Transverse colon (tissue), 4 donors: ENCODE measurements at regions not wholly inside any gene's neighbourhood (a gene's known extent, or its start where the extent isn't known, plus 50 kb on each side); places are given as distances from the start of the nearest gene placed in this dataset.

ENCODE experiments used
- POLR2A ChIP-seq: fragments of 450-650 bp; IDR thresholded peaks from one replicate; pipeline ENCODE4 v1.6.1; 2016; ENCODE audit warnings: antibody characterized with exemption, mild to moderate bottlenecking, moderate library complexity
- POLR2AphosphoS5 ChIP-seq, 3 donors: sonication (generic); formaldehyde crosslinking; IDR thresholded peaks; one replicate each; pipeline ENCODE4 v1.6.1; 2016; ENCODE audit warnings: antibody characterized with exemption in 3 of 3
- TF ChIP-seq, protein P1 (sequence below), 5 experiments: fragments of 200-600 bp in 3 of 5; fragments of 450-650 bp in 2 of 5; sonication (generic) in 3 of 5; IDR thresholded peaks; 1 replicate in 2 of 5; 2 replicates in 3 of 5; pipeline ENCODE4 v1.5.1; 2016 to 2017; ENCODE audit warnings: antibody characterized with exemption in 5 of 5, inconsistent platforms in 3 of 5, mild to moderate bottlenecking in 2 of 5, moderate library complexity in 1 of 5

DNA sequence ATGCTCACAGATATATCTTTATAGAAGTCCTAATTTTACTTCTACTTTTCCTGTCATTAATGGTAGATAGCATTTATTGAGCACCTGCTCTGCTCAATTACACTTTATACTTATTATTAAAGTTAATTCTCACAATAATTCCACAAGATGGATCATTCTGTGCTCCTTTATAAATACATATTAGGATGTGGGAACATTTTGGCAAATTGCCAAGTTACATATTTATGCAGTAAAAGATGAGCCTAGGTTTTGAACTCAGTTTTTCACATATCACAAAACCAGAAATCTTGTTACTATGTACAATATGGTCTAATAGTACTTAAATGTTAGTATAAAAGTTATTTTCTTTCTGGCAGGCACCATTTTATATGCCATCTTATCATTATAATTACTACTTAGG is 895.0 kb upstream of the B3GALT2 start:
- TF ChIP-seq, protein P1, sequence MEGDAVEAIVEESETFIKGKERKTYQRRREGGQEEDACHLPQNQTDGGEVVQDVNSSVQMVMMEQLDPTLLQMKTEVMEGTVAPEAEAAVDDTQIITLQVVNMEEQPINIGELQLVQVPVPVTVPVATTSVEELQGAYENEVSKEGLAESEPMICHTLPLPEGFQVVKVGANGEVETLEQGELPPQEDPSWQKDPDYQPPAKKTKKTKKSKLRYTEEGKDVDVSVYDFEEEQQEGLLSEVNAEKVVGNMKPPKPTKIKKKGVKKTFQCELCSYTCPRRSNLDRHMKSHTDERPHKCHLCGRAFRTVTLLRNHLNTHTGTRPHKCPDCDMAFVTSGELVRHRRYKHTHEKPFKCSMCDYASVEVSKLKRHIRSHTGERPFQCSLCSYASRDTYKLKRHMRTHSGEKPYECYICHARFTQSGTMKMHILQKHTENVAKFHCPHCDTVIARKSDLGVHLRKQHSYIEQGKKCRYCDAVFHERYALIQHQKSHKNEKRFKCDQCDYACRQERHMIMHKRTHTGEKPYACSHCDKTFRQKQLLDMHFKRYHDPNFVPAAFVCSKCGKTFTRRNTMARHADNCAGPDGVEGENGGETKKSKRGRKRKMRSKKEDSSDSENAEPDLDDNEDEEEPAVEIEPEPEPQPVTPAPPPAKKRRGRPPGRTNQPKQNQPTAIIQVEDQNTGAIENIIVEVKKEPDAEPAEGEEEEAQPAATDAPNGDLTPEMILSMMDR (IDR thresholded peaks at IDR 0.05) = no peak
- TF ChIP-seq POLR2A (no peak), POLR2AphosphoS5 (IDR thresholded peaks at IDR 0.05) (no peak)
